Endodermal cell (in vitro differentiated cells): ENCODE measurements at regions not wholly inside any gene's neighbourhood (a gene's known extent, or its start where the extent isn't known, plus 50 kb on each side); places are given as distances from the start of the nearest gene placed in this dataset.

Experiments used
- DNase-seq: peaks from one replicate; pipeline ENCODE4 v3.0.0-alpha.2; 2017
- H3K27ac ChIP-seq: 2 replicates; pipeline ENCODE4 v1.5.1; 2013; ENCODE audit warnings: mild to moderate bottlenecking, low read depth, low read length, moderate library complexity
- H3K27me3 ChIP-seq: 2 replicates; pipeline ENCODE4 v1.6.1; 2013; ENCODE audit warnings: mild to moderate bottlenecking, low read length, moderate library complexity; ENCODE audit not compliant: insufficient read depth, control insufficient read depth, poor library complexity, severe bottlenecking
- H3K36me3 ChIP-seq: 2 replicates; pipeline ENCODE4 v1.7.0; 2013; ENCODE audit warnings: mild to moderate bottlenecking, low read length, moderate library complexity; ENCODE audit not compliant: control insufficient read depth, insufficient read depth
- H3K4me1 ChIP-seq: one replicate; pipeline ENCODE4 v1.7.0; 2013; ENCODE audit warnings: low read length; ENCODE audit not compliant: control insufficient read depth, insufficient read depth
- H3K4me3 ChIP-seq: 2 replicates; pipeline ENCODE4 v1.5.1; 2013; ENCODE audit warnings: mild to moderate bottlenecking, low read length, moderate library complexity
- H3K9ac ChIP-seq: 2 replicates; pipeline ENCODE4 v1.6.1; 2013; ENCODE audit warnings: mild to moderate bottlenecking, low read length, moderate library complexity; ENCODE audit not compliant: poor library complexity, severe bottlenecking; ENCODE audit errors: extremely low read depth
- H3K9me3 ChIP-seq: 2 replicates; pipeline ENCODE4 v1.6.1; 2013; ENCODE audit warnings: mild to moderate bottlenecking, low read length, moderate library complexity; ENCODE audit not compliant: control insufficient read depth
- H3K27ac Mint-ChIP-seq: 2 replicates; pipeline ENCODE4 v1.8.0; 2020; ENCODE audit warnings: mixed read lengths
- H3K27me3 Mint-ChIP-seq: 2 replicates; pipeline ENCODE4 v1.8.0; 2021; ENCODE audit warnings: mild to moderate bottlenecking, mixed read lengths; ENCODE audit not compliant: insufficient read depth
- H3K36me3 Mint-ChIP-seq: 2 replicates; pipeline ENCODE4 v1.8.0; 2020; ENCODE audit warnings: low read depth, mixed read lengths
- H3K4me1 Mint-ChIP-seq: 2 replicates; pipeline ENCODE4 v1.8.0; 2020; ENCODE audit warnings: mixed read lengths
- H3K4me3 Mint-ChIP-seq: 2 replicates; pipeline ENCODE4 v1.8.0; 2020; ENCODE audit warnings: mild to moderate bottlenecking, moderate library complexity, mixed read lengths
- H3K9me3 Mint-ChIP-seq: 2 replicates; pipeline ENCODE4 v1.8.0; 2020; ENCODE audit warnings: mild to moderate bottlenecking, mixed read lengths
- CTCF ChIP-seq: fragments of 200-600 bp; sonication (generic); conservative IDR thresholded peaks from 2 replicates; pipeline ENCODE4 v1.5.0; 2021; ENCODE audit warnings: antibody characterized with exemption, mild to moderate bottlenecking
- WGBS, 2 experiments: methylation state at CpG; one replicate each; pipeline versions ENCODE4 v1.1.5 to v1.1.7; 2013; ENCODE audit warnings: missing lambda C conversion rate in 2 of 2, mixed read lengths in 1 of 2; ENCODE audit not compliant: insufficient coverage in 1 of 2, insufficient read length in 1 of 2; 5-methylcytosine and 5-hydroxymethylcytosine counted together

GRCh38 chr12:86903159-86903558 lies 647.0 kb upstream of the MGAT4C start:
- no peaks in the 10 kb centered on the region for H3K27me3 Mint-ChIP-seq
- Histone ChIP-seq H3K4me3 (no peak overlapping the region), H3K9me3 (no peaks in the 10 kb centered on the region), H3K27ac (no peak overlapping the region), H3K27me3 (no peaks in the 10 kb centered on the region), H3K4me1 (no peaks in the 10 kb centered on the region), H3K36me3 (no peaks in the 10 kb centered on the region), H3K9ac (no peak overlapping the region)
- 67 to 88% methylated on average over 1 of the region's 1 CpG for WGBS, 2 experiments
- H3K36me3 Mint-ChIP-seq: no peaks in the 10 kb centered on the region
- DNase-seq: no peak
- no peak for TF ChIP-seq CTCF
- no peak overlapping the region for H3K4me3 Mint-ChIP-seq
- no peaks in the 10 kb centered on the region for H3K4me1 Mint-ChIP-seq
- H3K9me3 Mint-ChIP-seq: no peaks in the 10 kb centered on the region
- H3K27ac Mint-ChIP-seq: no peak overlapping the region

- no peaks in the 10 kb centered on the region for H3K36me3 Mint-ChIP-seq
- 88 to 100% methylated on average over 1 to 3 of the region's 3 CpGs for whole genome bisulfite sequencing, 2 experiments
Observed at GRCh38 chr12:86860776-86861175, 604.6 kb upstream of the MGAT4C start.

GRCh38 chr12:86852451-86852850 lies 596.3 kb upstream of the MGAT4C start:
- TF ChIP-seq CTCF: no peak
- H3K27ac ChIP-seq: no peak overlapping the region
- H3K27me3 ChIP-seq: no peaks in the 10 kb centered on the region
- H3K9ac ChIP-seq: no peak overlapping the region
- H3K9me3 ChIP-seq: no peaks in the 10 kb centered on the region
- Mint-ChIP-seq H3K4me3 (no peak overlapping the region), H3K9me3 (no peaks in the 10 kb centered on the region), H3K36me3 (no peaks in the 10 kb centered on the region), H3K27me3 (no peaks in the 10 kb centered on the region), H3K27ac (no peak overlapping the region), H3K4me1 (no peaks in the 10 kb centered on the region)
- H3K36me3 ChIP-seq: no peaks in the 10 kb centered on the region
- WGBS, 2 experiments: no CpG with 5 or more reads among the region's 1 CpG
- DNase-seq: no peak
- H3K4me3 ChIP-seq: no peak overlapping the region
- H3K4me1 ChIP-seq: no peaks in the 10 kb centered on the region

More at GRCh38 chr12:86860776-86861175, 604.6 kb upstream of the MGAT4C start:
- no peaks in the 10 kb centered on the region for H3K9me3 Mint-ChIP-seq
- Histone ChIP-seq H3K4me1 (no peaks in the 10 kb centered on the region), H3K27me3 (no peaks in the 10 kb centered on the region), H3K36me3 (no peaks in the 10 kb centered on the region), H3K27ac (no peak overlapping the region), H3K9ac (no peak overlapping the region), H3K4me3 (no peak overlapping the region), H3K9me3 (no peaks in the 10 kb centered on the region)
- H3K27ac Mint-ChIP-seq: no peak overlapping the region
- H3K27me3 Mint-ChIP-seq: no peaks in the 10 kb centered on the region
- H3K4me1 Mint-ChIP-seq: no peaks in the 10 kb centered on the region
- TF ChIP-seq CTCF: no peak
- H3K4me3 Mint-ChIP-seq: no peak overlapping the region
- DNase-seq: no peak
